ENCODE measurements at regions not wholly inside any gene's neighbourhood (a gene's known extent, or its start where the extent isn't known, plus 50 kb on each side); places are given as distances from the start of the nearest gene placed in this dataset.

- TF ChIP-seq CTCF (IDR thresholded peaks at IDR 0.05; ENCODE audit: insufficient read depth, low read length, poor library complexity, severe bottlenecking) (no peak), EZH2phosphoT487 (conservative IDR thresholded peaks at IDR 0.05; ENCODE audit: low read length) (no peak)
Observed at GRCh38 chr3:127097481-127097880, 95.5 kb upstream of the PRR23E start.

Data from SU-DHL-6 (cell line).